Vagina (tissue), 2 donors: ENCODE measurements at regions not wholly inside any gene's neighbourhood (a gene's known extent, or its start where the extent isn't known, plus 50 kb on each side); places are given as distances from the start of the nearest gene placed in this dataset.

Experiments used
- POLR2A ChIP-seq, 2 donors: fragments of 450-650 bp; IDR thresholded peaks; one replicate each; pipeline ENCODE4 v1.6.1; 2017; ENCODE audit warnings: antibody characterized with exemption in 2 of 2, mild to moderate bottlenecking in 2 of 2, moderate library complexity in 2 of 2
- POLR2AphosphoS5 ChIP-seq, 2 donors: sonication (generic); formaldehyde crosslinking; IDR thresholded peaks; one replicate each; pipeline ENCODE4 v1.9.0; 2017; ENCODE audit warnings: antibody characterized with exemption in 2 of 2, mild to moderate bottlenecking in 2 of 2, low read depth in 1 of 2; ENCODE audit not compliant: insufficient read depth in 1 of 2
- TF ChIP-seq, protein P1 (sequence below), 3 experiments: fragments of 450-650 bp in 2 of 3; fragments of 200-600 bp in 1 of 3; sonication (generic) in 1 of 3; IDR thresholded peaks; one replicate each; pipeline ENCODE4 v1.5.1; 2017 to 2019; ENCODE audit warnings: antibody characterized with exemption in 3 of 3, mild to moderate bottlenecking in 2 of 3, moderate library complexity in 2 of 3

DNA sequence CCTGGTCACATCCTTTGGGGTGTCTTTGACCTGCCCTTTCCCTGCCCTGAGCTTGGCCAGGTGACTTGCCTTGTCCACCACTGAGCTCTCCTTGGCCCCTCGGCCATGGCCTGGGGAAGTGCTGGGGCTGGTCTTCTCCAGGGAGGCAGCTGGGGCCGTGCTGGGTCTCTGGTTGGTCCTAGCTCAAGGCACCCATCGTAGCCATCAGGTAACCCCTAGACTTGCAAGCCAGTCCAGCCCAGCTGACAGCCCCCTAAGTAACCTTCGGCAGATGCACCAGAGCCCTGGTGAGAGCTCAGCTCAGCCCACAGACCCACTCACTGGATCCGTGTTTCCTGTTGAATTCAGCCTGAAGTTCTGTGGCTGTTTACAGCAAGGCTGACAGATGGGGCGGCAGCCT lies 176.2 kb upstream of the SHH start:
- TF ChIP-seq, protein P1, sequence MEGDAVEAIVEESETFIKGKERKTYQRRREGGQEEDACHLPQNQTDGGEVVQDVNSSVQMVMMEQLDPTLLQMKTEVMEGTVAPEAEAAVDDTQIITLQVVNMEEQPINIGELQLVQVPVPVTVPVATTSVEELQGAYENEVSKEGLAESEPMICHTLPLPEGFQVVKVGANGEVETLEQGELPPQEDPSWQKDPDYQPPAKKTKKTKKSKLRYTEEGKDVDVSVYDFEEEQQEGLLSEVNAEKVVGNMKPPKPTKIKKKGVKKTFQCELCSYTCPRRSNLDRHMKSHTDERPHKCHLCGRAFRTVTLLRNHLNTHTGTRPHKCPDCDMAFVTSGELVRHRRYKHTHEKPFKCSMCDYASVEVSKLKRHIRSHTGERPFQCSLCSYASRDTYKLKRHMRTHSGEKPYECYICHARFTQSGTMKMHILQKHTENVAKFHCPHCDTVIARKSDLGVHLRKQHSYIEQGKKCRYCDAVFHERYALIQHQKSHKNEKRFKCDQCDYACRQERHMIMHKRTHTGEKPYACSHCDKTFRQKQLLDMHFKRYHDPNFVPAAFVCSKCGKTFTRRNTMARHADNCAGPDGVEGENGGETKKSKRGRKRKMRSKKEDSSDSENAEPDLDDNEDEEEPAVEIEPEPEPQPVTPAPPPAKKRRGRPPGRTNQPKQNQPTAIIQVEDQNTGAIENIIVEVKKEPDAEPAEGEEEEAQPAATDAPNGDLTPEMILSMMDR (IDR thresholded peaks at IDR 0.05): no peak
- TF ChIP-seq POLR2A (IDR thresholded peaks at IDR 0.05) (no peak), POLR2AphosphoS5 (IDR thresholded peaks at IDR 0.05; ENCODE audit: insufficient read depth in 1 of 2, low read depth in 1 of 2) (no peak)
